Astrocyte (in vitro differentiated cells and primary cell): ENCODE measurements at regions not wholly inside any gene's neighbourhood (a gene's known extent, or its start where the extent isn't known, plus 50 kb on each side); places are given as distances from the start of the nearest gene placed in this dataset.

Source experiments
- DNase-seq: peaks from one replicate; pipeline ENCODE4 v3.0.0-alpha.2; 2010; ENCODE audit warnings: low read depth
- FAIRE-seq: peaks from 2 replicates; lab custom pipeline; 2011; peaks lifted over from hg19 to GRCh38; lab: Jason Lieb, UNC
- H2AFZ ChIP-seq: 2 replicates; pipeline ENCODE4 v1.6.0; 2012; ENCODE audit warnings: low read depth, low read length, inconsistent platforms
- H3K27ac ChIP-seq: 2 replicates; pipeline ENCODE4 v1.5.1; 2011; ENCODE audit warnings: low read depth, low read length, inconsistent platforms
- H3K27me3 ChIP-seq: 2 replicates; pipeline ENCODE4 v1.6.0; 2011; ENCODE audit warnings: low read length, inconsistent platforms; ENCODE audit not compliant: insufficient read depth
- H3K36me3 ChIP-seq: 2 replicates; pipeline ENCODE4 v1.5.1; 2011; ENCODE audit warnings: low read length, inconsistent platforms; ENCODE audit not compliant: insufficient read depth
- H3K4me1 ChIP-seq: 2 replicates; pipeline ENCODE4 v1.5.1; 2011; ENCODE audit warnings: low read length, inconsistent platforms; ENCODE audit not compliant: insufficient read depth
- H3K4me2 ChIP-seq: 2 replicates; pipeline ENCODE4 v1.6.0; 2012; ENCODE audit warnings: low read length, inconsistent platforms
- H3K4me3 ChIP-seq: 2 replicates; pipeline ENCODE4 v1.5.1; 2011; ENCODE audit warnings: low read depth, mild to moderate bottlenecking, low read length, inconsistent platforms; ENCODE audit not compliant: insufficient read depth
- H3K79me2 ChIP-seq: 2 replicates; pipeline ENCODE4 v1.6.0; 2012; ENCODE audit warnings: mild to moderate bottlenecking, low read length, inconsistent platforms; ENCODE audit not compliant: insufficient read depth
- H3K9ac ChIP-seq: 2 replicates; pipeline ENCODE4 v1.6.0; 2012; ENCODE audit warnings: mild to moderate bottlenecking, low read length, inconsistent platforms
- H3K9me3 ChIP-seq: 2 replicates; pipeline ENCODE4 v1.5.1; 2012; ENCODE audit warnings: low read depth, mild to moderate bottlenecking, low read length, inconsistent platforms; ENCODE audit not compliant: insufficient read depth
- H4K20me1 ChIP-seq: 2 replicates; pipeline ENCODE4 v1.6.0; 2012; ENCODE audit warnings: low read length, inconsistent platforms; ENCODE audit not compliant: insufficient read depth
- H3K27ac Mint-ChIP-seq: one replicate; pipeline ENCODE4 v1.8.0; 2021; ENCODE audit warnings: mild to moderate bottlenecking, mixed read lengths; ENCODE audit not compliant: unreplicated experiment
- H3K27me3 Mint-ChIP-seq: one replicate; pipeline ENCODE4 v1.8.0; 2021; ENCODE audit warnings: low read depth, mixed read lengths; ENCODE audit not compliant: unreplicated experiment
- H3K36me3 Mint-ChIP-seq: one replicate; pipeline ENCODE4 v1.8.0; 2021; ENCODE audit warnings: low read depth, mixed read lengths; ENCODE audit not compliant: unreplicated experiment
- H3K4me1 Mint-ChIP-seq: one replicate; pipeline ENCODE4 v1.8.0; 2021; ENCODE audit warnings: low read depth, mixed read lengths; ENCODE audit not compliant: unreplicated experiment
- H3K4me3 Mint-ChIP-seq: one replicate; pipeline ENCODE4 v1.8.0; 2021; ENCODE audit warnings: mild to moderate bottlenecking, moderate library complexity, mixed read lengths; ENCODE audit not compliant: unreplicated experiment
- H3K9me3 Mint-ChIP-seq: one replicate; pipeline ENCODE4 v1.8.0; 2021; ENCODE audit warnings: mild to moderate bottlenecking, mixed read lengths; ENCODE audit not compliant: unreplicated experiment
- EZH2 ChIP-seq: IDR thresholded peaks from 2 replicates; pipeline ENCODE4 v1.6.1; 2012; ENCODE audit warnings: mild to moderate bottlenecking, low read length, inconsistent platforms; ENCODE audit not compliant: insufficient read depth
- TF ChIP-seq, protein P1 (sequence below): IDR thresholded peaks from 2 replicates; pipeline ENCODE4 v1.5.1; 2011; ENCODE audit warnings: low read depth, mild to moderate bottlenecking, inconsistent platforms, low read length, moderate library complexity; ENCODE audit not compliant: insufficient read depth

DNA sequence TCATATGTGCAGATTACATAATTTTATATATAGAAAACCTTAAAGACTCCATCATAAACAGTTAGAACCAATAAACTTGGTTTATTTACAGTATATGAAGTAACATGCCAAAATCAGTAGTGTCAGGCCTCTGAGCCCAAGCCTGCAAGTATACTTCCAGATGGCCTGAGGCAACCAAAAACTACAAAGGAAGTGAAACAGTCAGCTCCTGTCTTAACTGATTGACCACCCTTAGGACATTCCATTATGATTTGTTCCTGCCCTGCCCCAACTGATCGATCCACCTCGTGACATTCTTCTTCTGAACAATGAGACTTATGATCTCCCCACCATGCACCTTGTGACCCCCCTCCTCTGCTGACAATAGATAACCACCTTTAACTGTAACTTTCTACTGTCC is 630.3 kb downstream of the AMY1C start:
- Mint-ChIP-seq H3K36me3 (no peaks in the 10 kb centered on the region), H3K4me3 (no peak overlapping the region), H3K27ac (no peak overlapping the region), H3K27me3 (no peaks in the 10 kb centered on the region), H3K9me3 (no peaks in the 10 kb centered on the region), H3K4me1 (no peaks in the 10 kb centered on the region)
- no peak overlapping the region for H3K9ac ChIP-seq
- no peak overlapping the region for H3K27ac ChIP-seq
- DNase-seq, result no peak
- no peaks in the 10 kb centered on the region for H3K27me3 ChIP-seq
- H3K4me2 ChIP-seq, result no peak overlapping the region
- H3K4me1 ChIP-seq, result no peaks in the 10 kb centered on the region
- H2AFZ ChIP-seq, result no peak overlapping the region
- H3K79me2 ChIP-seq, result no peaks in the 10 kb centered on the region
- H3K36me3 ChIP-seq, result no peaks in the 10 kb centered on the region
- peaks cover 4% of the 10 kb centered on the region for H3K9me3 ChIP-seq
- FAIRE-seq, result no peak
- no peak for TF ChIP-seq EZH2
- TF ChIP-seq, protein P1, sequence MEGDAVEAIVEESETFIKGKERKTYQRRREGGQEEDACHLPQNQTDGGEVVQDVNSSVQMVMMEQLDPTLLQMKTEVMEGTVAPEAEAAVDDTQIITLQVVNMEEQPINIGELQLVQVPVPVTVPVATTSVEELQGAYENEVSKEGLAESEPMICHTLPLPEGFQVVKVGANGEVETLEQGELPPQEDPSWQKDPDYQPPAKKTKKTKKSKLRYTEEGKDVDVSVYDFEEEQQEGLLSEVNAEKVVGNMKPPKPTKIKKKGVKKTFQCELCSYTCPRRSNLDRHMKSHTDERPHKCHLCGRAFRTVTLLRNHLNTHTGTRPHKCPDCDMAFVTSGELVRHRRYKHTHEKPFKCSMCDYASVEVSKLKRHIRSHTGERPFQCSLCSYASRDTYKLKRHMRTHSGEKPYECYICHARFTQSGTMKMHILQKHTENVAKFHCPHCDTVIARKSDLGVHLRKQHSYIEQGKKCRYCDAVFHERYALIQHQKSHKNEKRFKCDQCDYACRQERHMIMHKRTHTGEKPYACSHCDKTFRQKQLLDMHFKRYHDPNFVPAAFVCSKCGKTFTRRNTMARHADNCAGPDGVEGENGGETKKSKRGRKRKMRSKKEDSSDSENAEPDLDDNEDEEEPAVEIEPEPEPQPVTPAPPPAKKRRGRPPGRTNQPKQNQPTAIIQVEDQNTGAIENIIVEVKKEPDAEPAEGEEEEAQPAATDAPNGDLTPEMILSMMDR, result no peak
- H4K20me1 ChIP-seq, result no peaks in the 10 kb centered on the region
- no peak overlapping the region for H3K4me3 ChIP-seq

DNA sequence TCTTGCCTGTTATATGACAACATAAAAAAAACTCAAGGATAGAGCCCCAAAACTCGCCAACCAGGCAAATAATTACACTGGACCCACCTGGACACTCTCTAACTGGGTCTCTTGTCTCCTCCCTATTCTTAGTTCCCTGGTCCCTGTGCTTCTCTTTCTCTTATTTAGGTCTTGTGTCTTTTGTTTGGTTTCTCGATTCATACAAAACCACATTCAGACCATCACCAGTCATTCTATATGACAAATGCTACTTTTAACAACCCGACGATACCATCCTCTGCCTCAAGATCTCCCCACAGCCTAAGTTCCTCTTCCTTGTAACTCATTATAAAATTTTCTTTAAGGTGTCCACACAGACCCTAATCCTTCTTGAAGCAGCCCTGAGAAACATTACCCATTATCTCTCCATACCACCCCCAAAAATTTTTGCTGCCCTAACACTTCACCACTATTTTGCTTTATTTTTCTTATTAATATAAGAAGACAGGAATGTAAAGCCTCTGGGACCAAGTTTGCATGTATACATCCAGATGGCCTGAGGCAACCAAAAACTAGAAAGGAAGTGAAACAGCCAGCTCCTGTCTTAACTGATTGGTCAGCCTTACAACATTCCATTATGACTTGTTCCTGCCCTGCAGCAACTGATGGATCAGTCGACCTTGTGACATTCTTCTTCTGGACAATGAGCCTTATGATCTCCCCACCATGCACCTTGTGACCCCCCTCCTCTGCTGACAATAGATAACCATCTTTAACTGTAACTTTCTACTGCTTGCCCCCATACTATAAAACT is 638.2 kb downstream of the AMY1C start:
- H4K20me1 ChIP-seq, result no peaks in the 10 kb centered on the region
- DNase-seq (no peak), FAIRE-seq (no peak)
- H3K79me2 ChIP-seq, result no peaks in the 10 kb centered on the region
- Mint-ChIP-seq H3K27ac (no peak overlapping the region), H3K4me3 (no peak overlapping the region), H3K9me3 (peaks cover 1% of the 10 kb centered on the region), H3K4me1 (no peaks in the 10 kb centered on the region), H3K27me3 (no peaks in the 10 kb centered on the region), H3K36me3 (no peaks in the 10 kb centered on the region)
- no peak overlapping the region for H2AFZ ChIP-seq
- TF ChIP-seq EZH2, result no peak
- TF ChIP-seq, protein P1, result no peak
- no peaks in the 10 kb centered on the region for H3K27me3 ChIP-seq
- no peak overlapping the region for H3K4me3 ChIP-seq
- no peaks in the 10 kb centered on the region for H3K4me1 ChIP-seq
- H3K9me3 ChIP-seq, result peaks cover 4% of the 10 kb centered on the region
- no peaks in the 10 kb centered on the region for H3K36me3 ChIP-seq
- no peak overlapping the region for H3K27ac ChIP-seq
- H3K4me2 ChIP-seq, result no peak overlapping the region
- H3K9ac ChIP-seq, result no peak overlapping the region

DNA sequence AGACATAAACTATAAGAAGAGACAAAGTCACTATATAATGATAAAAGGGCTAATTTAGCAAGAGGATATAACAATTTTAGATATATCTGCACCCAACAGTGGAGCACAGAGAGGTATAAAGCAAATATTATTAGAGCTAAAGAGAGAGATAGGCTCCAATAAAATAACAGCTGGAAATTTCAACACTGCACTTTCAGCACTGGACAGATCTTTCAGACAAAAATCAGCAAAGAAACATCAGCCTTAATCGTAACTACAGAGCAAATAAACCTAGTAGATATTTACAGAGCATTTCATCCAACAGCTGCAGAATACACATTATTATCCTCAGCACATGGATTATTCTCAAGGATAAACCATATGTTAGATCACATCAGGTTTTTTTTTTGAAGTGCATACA is 642.9 kb downstream of the AMY1C start:
- Histone ChIP-seq H3K4me1 (no peaks in the 10 kb centered on the region), H3K9ac (no peak overlapping the region), H3K9me3 (peaks cover 4% of the 10 kb centered on the region), H3K27me3 (no peaks in the 10 kb centered on the region), H3K79me2 (no peaks in the 10 kb centered on the region), H3K4me3 (no peak overlapping the region), H2AFZ (no peak overlapping the region), H3K36me3 (no peaks in the 10 kb centered on the region), H3K4me2 (no peak overlapping the region), H4K20me1 (no peaks in the 10 kb centered on the region), H3K27ac (no peak overlapping the region)
- Mint-ChIP-seq H3K27me3 (no peaks in the 10 kb centered on the region), H3K4me3 (no peak overlapping the region), H3K4me1 (no peaks in the 10 kb centered on the region), H3K27ac (no peak overlapping the region), H3K9me3 (peaks cover 1% of the 10 kb centered on the region), H3K36me3 (no peaks in the 10 kb centered on the region)
- FAIRE-seq (no peak), DNase-seq (no peak)
- TF ChIP-seq EZH2, result no peak
